Osteoblast (primary cell): ENCODE measurements at regions not wholly inside any gene's neighbourhood (a gene's known extent, or its start where the extent isn't known, plus 50 kb on each side); places are given as distances from the start of the nearest gene placed in this dataset.

Experiments used
- DNase-seq: peaks from one replicate; pipeline ENCODE4 v3.0.0; 2011; ENCODE audit warnings: low spot score, mixed read lengths; ENCODE audit not compliant: insufficient read length; ENCODE audit errors: missing footprints
- H2AFZ ChIP-seq: 2 replicates; pipeline ENCODE4 v1.6.0; 2011; ENCODE audit warnings: mild to moderate bottlenecking, low read length
- H3K27ac ChIP-seq: 2 replicates; pipeline ENCODE4 v1.5.1; 2011; ENCODE audit warnings: mild to moderate bottlenecking, low read depth, low read length, moderate library complexity
- H3K27me3 ChIP-seq: 2 replicates; pipeline ENCODE4 v1.6.0; 2012; ENCODE audit warnings: mild to moderate bottlenecking, control low read depth, inconsistent platforms, low read length, moderate library complexity; ENCODE audit not compliant: insufficient read depth
- H3K36me3 ChIP-seq: 2 replicates; pipeline ENCODE4 v1.5.1; 2011; ENCODE audit warnings: mild to moderate bottlenecking, low read length, control low read depth, moderate library complexity; ENCODE audit not compliant: insufficient read depth
- H3K4me1 ChIP-seq: 2 replicates; pipeline ENCODE4 v1.5.1; 2011; ENCODE audit warnings: mild to moderate bottlenecking, low read length, control low read depth, moderate library complexity; ENCODE audit not compliant: insufficient read depth
- H3K4me2 ChIP-seq: 2 replicates; pipeline ENCODE4 v1.6.0; 2011; ENCODE audit warnings: mild to moderate bottlenecking, low read length; ENCODE audit not compliant: insufficient read depth
- H3K4me3 ChIP-seq: fragments of 200-600 bp; sonication (generic); 3 replicates; pipeline ENCODE4 v1.5.1; 2012; ENCODE audit warnings: mild to moderate bottlenecking, low read length, inconsistent platforms; ENCODE audit not compliant: insufficient read depth
- H3K79me2 ChIP-seq: 2 replicates; pipeline ENCODE4 v1.6.0; 2012; ENCODE audit warnings: mild to moderate bottlenecking, low read length, control low read depth, inconsistent platforms; ENCODE audit not compliant: insufficient read depth
- H3K9me3 ChIP-seq: 2 replicates; pipeline ENCODE4 v1.5.1; 2011; ENCODE audit warnings: low read depth, low read length, control low read depth
- H4K20me1 ChIP-seq: 2 replicates; pipeline ENCODE4 v1.6.0; 2012; ENCODE audit warnings: mild to moderate bottlenecking, low read length, control low read depth; ENCODE audit not compliant: insufficient read depth
- TF ChIP-seq, protein P1 (sequence below): IDR thresholded peaks from 2 replicates; pipeline ENCODE4 v1.5.1; 2011; ENCODE audit warnings: mild to moderate bottlenecking, low read depth, low read length, moderate library complexity; ENCODE audit errors: extremely low read depth

DNA sequence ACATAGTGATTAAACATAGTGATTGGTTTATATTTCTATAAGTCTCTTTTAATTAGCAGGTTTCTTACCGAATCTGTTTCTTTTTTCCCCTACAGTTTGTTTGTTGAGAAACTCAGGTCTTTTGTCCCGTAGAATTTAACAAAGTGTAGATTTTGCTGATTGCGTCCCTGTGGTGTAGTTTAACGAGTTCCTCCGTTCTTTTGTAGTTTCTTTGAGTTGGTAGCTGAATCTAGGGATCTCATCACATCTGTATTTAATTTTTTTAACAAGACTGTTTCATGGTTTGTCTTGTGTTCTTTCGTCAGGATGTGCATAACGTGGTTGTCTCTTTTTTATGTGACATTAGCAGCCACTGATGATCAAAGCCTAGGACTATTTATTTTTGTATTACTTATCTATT is 111.1 kb downstream of the AKAP11 start:
- no peaks in the 10 kb centered on the region for H3K79me2 ChIP-seq
- H3K4me1 ChIP-seq: no peaks in the 10 kb centered on the region
- H3K4me2 ChIP-seq: no peak overlapping the region
- TF ChIP-seq, protein P1, sequence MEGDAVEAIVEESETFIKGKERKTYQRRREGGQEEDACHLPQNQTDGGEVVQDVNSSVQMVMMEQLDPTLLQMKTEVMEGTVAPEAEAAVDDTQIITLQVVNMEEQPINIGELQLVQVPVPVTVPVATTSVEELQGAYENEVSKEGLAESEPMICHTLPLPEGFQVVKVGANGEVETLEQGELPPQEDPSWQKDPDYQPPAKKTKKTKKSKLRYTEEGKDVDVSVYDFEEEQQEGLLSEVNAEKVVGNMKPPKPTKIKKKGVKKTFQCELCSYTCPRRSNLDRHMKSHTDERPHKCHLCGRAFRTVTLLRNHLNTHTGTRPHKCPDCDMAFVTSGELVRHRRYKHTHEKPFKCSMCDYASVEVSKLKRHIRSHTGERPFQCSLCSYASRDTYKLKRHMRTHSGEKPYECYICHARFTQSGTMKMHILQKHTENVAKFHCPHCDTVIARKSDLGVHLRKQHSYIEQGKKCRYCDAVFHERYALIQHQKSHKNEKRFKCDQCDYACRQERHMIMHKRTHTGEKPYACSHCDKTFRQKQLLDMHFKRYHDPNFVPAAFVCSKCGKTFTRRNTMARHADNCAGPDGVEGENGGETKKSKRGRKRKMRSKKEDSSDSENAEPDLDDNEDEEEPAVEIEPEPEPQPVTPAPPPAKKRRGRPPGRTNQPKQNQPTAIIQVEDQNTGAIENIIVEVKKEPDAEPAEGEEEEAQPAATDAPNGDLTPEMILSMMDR: no peak
- no peaks in the 10 kb centered on the region for H4K20me1 ChIP-seq
- no peaks in the 10 kb centered on the region for H3K27me3 ChIP-seq
- H3K4me3 ChIP-seq: no peak overlapping the region
- no peak overlapping the region for H2AFZ ChIP-seq
- DNase-seq: no peak
- H3K27ac ChIP-seq: no peak overlapping the region
- H3K36me3 ChIP-seq: no peaks in the 10 kb centered on the region
- H3K9me3 ChIP-seq: no peaks in the 10 kb centered on the region

DNA sequence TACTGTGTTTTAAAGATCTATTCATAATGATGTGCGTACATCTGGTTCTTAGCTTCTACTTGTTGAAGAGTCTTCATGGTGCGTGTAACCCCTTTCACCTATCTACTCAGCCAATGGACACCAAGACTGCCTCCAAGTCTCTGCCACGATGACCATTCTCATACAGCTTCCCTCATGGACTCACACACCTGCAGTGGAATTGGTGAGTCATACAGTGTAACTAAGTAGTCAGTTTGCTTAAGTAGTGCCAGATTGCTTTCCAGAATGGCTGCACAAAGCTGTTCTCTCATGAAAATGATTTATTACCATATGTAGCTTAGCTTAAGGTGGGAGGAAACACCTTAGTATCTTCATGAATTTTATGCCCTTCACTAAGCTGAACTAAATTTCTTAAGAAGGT is 112.3 kb downstream of the AKAP11 start:
- Histone ChIP-seq H3K27me3 (no peaks in the 10 kb centered on the region), H3K36me3 (no peaks in the 10 kb centered on the region), H2AFZ (no peak overlapping the region), H3K4me3 (no peak overlapping the region), H3K79me2 (no peaks in the 10 kb centered on the region), H3K4me1 (no peaks in the 10 kb centered on the region), H3K9me3 (no peaks in the 10 kb centered on the region), H3K4me2 (no peak overlapping the region), H4K20me1 (no peaks in the 10 kb centered on the region), H3K27ac (no peak overlapping the region)
- TF ChIP-seq, protein P1: no peak
- DNase-seq: no peak

DNA sequence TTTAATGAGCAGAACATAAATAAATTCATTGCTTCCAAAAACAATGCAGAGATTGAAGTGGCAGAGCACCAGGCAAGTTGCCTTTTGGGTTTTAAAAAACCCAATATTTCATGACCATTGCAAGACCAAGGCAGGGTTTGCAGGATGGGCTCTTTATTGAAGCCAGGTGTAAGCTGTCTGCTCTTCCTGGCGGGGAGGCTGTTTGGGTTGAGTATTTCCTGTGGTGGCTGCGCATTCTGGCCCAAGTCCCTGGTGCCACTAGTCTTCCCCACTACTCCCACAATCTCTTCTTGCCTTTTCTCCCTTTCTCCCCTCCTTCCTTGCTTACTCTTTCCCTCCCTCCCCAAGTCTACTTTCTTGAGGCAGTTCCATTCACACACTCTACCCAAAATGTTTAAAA is 116.4 kb downstream of the AKAP11 start:
- H3K4me2 ChIP-seq: no peak overlapping the region
- H3K79me2 ChIP-seq: no peaks in the 10 kb centered on the region
- TF ChIP-seq, protein P1: no peak
- no peaks in the 10 kb centered on the region for H3K9me3 ChIP-seq
- no peaks in the 10 kb centered on the region for H3K36me3 ChIP-seq
- no peak overlapping the region for H3K4me3 ChIP-seq
- H2AFZ ChIP-seq: no peak overlapping the region
- no peaks in the 10 kb centered on the region for H3K4me1 ChIP-seq
- DNase-seq: no peak
- H3K27me3 ChIP-seq: no peaks in the 10 kb centered on the region
- H4K20me1 ChIP-seq: no peaks in the 10 kb centered on the region
- no peak overlapping the region for H3K27ac ChIP-seq

DNA sequence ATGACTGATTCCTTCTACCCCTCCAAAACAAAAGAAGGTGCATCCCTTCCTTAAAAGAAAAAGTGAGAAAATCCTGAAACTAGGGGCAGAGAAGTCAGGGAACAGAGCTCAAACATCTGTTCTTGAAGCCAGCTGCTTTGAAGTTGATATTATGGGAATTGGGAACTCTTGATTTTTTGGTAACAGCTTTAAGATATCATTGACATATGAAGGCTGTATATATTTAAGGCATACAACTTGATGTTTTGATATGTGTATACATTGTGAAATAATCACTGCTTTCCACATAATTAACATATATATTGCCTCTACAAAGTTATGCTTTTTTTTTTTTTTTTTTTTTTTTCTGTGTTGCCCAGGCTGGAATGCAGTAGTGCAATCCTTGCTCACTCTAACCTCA is 117.1 kb downstream of the AKAP11 start:
- Histone ChIP-seq H4K20me1 (no peaks in the 10 kb centered on the region), H3K36me3 (no peaks in the 10 kb centered on the region), H3K27ac (no peak overlapping the region), H3K4me3 (no peak overlapping the region), H3K9me3 (no peaks in the 10 kb centered on the region), H3K4me2 (no peak overlapping the region), H2AFZ (no peak overlapping the region), H3K4me1 (no peaks in the 10 kb centered on the region), H3K79me2 (no peaks in the 10 kb centered on the region), H3K27me3 (no peaks in the 10 kb centered on the region)
- no peak for DNase-seq
- TF ChIP-seq, protein P1: no peak
